Muscle layer of duodenum (tissue), 2 donors: ENCODE measurements at regions not wholly inside any gene's neighbourhood (a gene's known extent, or its start where the extent isn't known, plus 50 kb on each side); places are given as distances from the start of the nearest gene placed in this dataset.

ENCODE experiments used
- H3K27ac ChIP-seq: one replicate; pipeline ENCODE4 v1.7.0; 2013; ENCODE audit warnings: mild to moderate bottlenecking, low read length
- H3K27me3 ChIP-seq: one replicate; pipeline ENCODE4 v1.7.0; 2013; ENCODE audit warnings: low read depth, mild to moderate bottlenecking, control low read depth, low read length
- H3K36me3 ChIP-seq, 2 donors: one replicate each; pipeline ENCODE4 v1.7.0; 2013; ENCODE audit warnings: low read length in 2 of 2, control low read depth in 1 of 2, mild to moderate bottlenecking in 1 of 2; ENCODE audit not compliant: insufficient read depth in 2 of 2, control insufficient read depth in 1 of 2
- H3K4me1 ChIP-seq, 2 donors: one replicate each; pipeline ENCODE4 v1.7.0; 2013; ENCODE audit warnings: low read length in 2 of 2, mild to moderate bottlenecking in 2 of 2, control low read depth in 1 of 2, moderate library complexity in 1 of 2; ENCODE audit not compliant: insufficient read depth in 2 of 2, control insufficient read depth in 1 of 2
- H3K4me3 ChIP-seq, 2 donors: one replicate each; pipeline ENCODE4 v1.7.0; 2013; ENCODE audit warnings: low read length in 2 of 2, low read depth in 1 of 2, mild to moderate bottlenecking in 1 of 2
- H3K9me3 ChIP-seq, 2 donors: one replicate each; pipeline ENCODE4 v1.7.0; 2013; ENCODE audit warnings: low read length in 2 of 2, control low read depth in 1 of 2, mild to moderate bottlenecking in 1 of 2; ENCODE audit not compliant: control insufficient read depth in 1 of 2
- donor health status: healthy.

DNA sequence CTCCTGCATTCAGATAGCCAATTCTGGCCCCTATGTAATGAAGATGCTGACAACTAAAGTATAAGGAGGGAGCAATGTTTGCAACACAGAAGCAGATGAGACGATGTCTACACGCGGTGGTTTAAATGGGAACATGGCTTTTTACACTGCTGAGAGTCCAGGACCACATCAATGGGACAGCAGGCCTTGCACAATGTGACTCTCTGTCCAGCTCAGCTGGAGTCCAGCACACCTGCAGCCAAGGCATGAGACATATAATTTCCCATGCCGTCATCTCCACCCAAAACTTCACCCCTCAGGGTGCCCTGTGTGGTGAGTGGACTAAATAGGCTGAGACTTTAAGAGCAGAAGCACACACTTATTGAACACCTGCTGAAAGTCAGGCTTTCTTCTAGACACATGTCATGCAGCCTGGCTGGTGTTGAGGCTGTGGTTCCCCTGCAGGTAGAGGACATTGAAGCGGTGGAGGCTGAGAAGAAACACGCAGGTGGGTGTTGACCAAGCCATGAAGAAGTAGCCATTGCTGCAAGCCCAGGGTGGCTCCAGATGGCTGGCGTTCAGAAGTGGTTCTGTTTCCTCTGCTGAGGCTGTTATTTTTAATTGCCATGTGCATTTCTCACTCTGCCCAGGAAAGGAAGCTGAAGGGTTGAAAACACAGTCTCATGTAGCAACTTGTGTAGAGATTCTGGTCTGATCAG is 345.6 kb downstream of the MYCN start:
- no peak overlapping the region for H3K27ac ChIP-seq
- H3K9me3 ChIP-seq, result no peaks in the 10 kb centered on the region
- no peak overlapping the region for H3K4me3 ChIP-seq
- no peaks in the 10 kb centered on the region for H3K27me3 ChIP-seq
- no peaks in the 10 kb centered on the region for H3K4me1 ChIP-seq
- no peaks in the 10 kb centered on the region for H3K36me3 ChIP-seq

DNA sequence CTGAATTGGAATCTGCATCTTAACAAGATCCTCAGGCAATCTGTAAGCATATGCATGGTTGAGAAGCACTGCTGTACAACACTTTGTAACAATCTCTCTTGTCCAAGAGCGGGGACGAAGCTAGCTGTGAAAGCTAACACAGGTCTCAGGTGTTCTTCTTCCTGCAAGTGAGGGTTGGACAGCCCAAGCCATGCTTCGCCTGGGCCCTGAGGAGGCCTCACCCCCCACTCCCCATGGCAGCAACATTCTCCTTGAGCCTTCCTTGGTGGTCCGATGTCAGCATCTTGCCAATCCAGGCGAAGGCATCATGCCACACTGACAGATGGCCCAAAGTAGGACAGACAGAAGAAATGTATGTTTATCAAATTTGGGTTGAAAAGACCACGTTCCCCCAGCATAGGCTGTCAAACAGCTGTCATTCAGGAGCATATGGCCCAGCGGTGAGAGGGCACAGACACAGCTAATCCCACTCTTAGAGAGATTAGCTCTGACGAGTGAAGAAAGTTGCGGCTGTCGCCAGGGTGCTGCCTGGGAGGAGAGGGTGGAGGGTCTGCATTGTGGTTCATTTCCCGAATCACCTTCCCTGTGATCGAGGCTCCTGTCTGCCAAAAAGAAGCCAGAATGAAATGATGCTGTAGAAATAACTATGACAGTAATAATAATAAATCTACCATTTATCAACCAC is 344.7 kb downstream of the MYCN start:
- H3K27me3 ChIP-seq, result no peaks in the 10 kb centered on the region
- H3K9me3 ChIP-seq, result no peaks in the 10 kb centered on the region
- no peak overlapping the region for H3K27ac ChIP-seq
- H3K36me3 ChIP-seq, result no peaks in the 10 kb centered on the region
- no peaks in the 10 kb centered on the region for H3K4me1 ChIP-seq
- no peak overlapping the region for H3K4me3 ChIP-seq

DNA sequence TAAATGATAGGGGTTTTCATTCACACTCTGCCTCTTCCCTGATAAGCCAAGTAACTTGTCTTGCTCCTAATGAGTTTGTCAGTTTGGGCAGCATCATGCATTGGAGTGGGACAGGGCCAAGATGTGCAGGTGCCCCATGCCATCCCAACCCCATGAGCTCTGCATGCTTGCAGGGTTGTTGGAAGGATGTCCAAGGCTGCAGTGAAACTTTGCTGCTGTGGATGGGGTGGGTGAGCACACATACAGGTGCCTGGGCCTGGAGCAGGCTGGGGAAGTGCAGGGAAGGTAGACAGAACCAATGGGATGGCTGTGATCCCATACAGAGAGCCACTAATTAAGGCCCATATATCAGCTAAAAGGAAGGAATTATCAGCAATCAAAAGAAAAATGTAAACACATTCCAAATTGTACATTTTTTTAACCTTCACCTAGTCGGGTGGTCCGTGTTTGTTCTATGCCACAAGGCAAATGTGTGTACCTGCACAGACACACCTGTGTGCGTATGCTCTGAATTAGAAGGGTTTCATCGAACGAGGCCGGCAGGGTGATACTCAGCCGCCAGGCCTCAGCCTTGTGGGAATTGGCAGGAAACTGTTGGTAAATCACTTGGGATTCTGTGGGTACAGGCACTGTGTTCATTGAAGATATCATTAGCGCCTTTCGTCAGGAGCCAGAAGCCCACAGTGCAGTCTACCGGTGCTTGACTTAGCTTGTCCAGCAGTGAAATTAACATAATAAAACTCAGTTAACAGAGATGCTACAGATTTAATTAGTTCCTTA is 342.9 kb downstream of the MYCN start:
- no peaks in the 10 kb centered on the region for H3K27me3 ChIP-seq
- H3K27ac ChIP-seq, result no peak overlapping the region
- H3K4me3 ChIP-seq, result no peak overlapping the region
- no peaks in the 10 kb centered on the region for H3K9me3 ChIP-seq
- H3K4me1 ChIP-seq, result no peaks in the 10 kb centered on the region
- H3K36me3 ChIP-seq, result no peaks in the 10 kb centered on the region

DNA sequence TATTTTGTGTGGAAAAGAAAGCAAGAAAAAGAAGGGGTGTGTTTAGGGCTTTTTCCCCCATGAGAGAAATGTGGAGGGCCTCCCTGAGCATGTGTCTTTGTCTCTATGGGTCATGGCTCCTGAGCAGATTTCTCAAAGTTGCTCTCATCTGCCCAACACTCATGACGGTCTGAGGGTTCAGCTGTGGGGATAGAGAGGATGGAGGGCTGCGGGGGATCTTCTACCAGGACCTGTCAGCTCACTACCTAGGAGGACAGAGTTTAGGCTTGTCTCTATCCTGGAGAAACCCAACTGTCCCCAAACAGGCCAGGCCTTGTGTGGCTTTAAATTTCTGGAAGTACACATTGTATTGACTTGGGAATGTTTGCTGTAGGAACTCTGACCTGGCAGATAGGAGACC is 342.2 kb downstream of the MYCN start:
- H3K27me3 ChIP-seq, result no peaks in the 10 kb centered on the region

DNA sequence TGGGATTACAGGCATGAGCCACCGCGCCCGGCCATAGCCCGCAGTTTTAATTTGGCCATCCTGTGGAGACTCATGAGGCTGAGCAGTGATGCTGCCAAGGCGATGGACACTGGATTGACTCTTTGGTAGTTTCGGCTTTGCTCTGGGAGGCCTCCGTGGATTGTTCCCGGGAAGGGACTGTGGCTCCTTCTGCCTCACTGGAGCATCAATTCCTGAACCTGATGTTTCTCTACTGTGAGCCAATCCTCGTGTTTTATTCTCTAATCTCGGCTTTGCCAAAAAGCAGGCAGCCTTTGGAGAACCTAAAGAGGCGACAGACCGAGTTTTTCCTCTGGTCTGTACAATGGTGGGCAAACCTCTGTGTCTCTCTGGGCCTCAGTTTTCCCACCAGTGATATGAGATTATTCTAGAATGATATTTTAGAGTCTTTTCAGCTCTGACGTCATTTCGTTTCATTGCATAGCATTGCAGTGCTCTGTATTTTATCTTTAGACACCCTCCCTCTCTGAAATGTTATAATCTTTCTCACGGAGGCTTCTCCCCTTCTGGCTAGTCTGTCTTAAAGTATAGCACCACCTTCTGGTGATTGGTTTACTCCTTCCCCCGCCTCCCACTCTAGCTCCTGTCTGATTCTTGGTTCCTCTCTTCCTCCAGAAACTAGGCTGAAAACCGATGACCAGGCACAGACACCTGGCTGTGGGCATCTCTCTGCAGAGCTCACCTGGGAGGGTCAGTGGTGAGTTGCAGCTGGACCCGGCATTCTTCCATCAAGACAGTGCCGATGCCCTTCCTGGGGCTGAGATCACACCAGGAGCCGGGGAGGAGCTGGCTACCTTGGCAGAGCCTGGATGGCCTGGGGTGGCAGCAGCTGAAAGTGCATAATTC is 341.3 kb downstream of the MYCN start:
- no peak overlapping the region for H3K4me3 ChIP-seq
- H3K27me3 ChIP-seq, result no peaks in the 10 kb centered on the region
- no peaks in the 10 kb centered on the region for H3K4me1 ChIP-seq
- no peaks in the 10 kb centered on the region for H3K9me3 ChIP-seq
- H3K27ac ChIP-seq, result no peak overlapping the region
- no peaks in the 10 kb centered on the region for H3K36me3 ChIP-seq

More for the DNA sequence above, 342.2 kb downstream of the MYCN start:
- Histone ChIP-seq H3K4me1 (no peaks in the 10 kb centered on the region), H3K4me3 (no peak overlapping the region), H3K27ac (no peak overlapping the region), H3K9me3 (no peaks in the 10 kb centered on the region), H3K36me3 (no peaks in the 10 kb centered on the region)

DNA sequence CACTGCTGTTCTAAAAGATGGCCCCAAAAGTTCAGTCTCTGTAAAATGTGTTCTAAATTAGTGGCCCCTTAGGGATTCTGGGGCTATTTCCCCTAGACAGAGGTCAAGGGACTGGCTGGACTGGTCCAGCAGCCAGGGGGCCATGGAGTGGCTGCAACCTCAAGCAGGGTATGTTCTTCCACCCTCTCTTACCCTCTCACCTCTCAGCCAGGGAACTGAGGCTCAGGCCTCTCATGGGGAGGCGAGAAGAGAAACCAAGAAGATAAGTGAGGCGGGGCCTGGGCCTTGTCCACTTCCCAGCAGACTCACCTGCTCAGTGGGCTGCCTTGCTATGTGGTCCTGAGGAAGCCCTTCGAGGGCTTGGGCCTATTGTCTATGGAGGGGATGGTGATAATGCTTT is 339.7 kb downstream of the MYCN start:
- H3K27ac ChIP-seq, result no peak overlapping the region
- H3K9me3 ChIP-seq, result no peaks in the 10 kb centered on the region
- H3K27me3 ChIP-seq, result no peaks in the 10 kb centered on the region
- H3K36me3 ChIP-seq, result no peaks in the 10 kb centered on the region
- no peak overlapping the region for H3K4me3 ChIP-seq
- H3K4me1 ChIP-seq, result no peaks in the 10 kb centered on the region

DNA sequence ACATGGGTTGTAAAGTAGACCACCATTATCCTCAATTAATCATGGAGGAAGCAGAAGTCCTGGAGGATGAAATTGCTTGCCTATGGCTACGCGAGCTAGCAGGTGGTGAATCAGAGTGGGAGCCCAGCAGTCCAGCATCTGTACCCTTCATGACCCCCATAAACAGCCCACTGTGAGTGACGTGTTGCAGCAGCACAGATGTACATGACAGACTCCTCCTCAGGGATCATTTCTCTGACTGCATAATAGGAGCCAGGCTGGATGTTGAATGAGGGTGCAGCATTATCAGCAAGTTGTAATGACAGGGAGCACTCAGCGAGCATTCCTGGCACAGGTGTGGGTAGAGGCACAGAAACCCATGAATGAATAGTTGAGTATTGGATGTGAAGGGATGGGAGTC is 339.3 kb downstream of the MYCN start:
- H3K9me3 ChIP-seq, result no peaks in the 10 kb centered on the region
- H3K4me1 ChIP-seq, result no peaks in the 10 kb centered on the region
- H3K36me3 ChIP-seq, result no peaks in the 10 kb centered on the region
- H3K4me3 ChIP-seq, result no peak overlapping the region
- H3K27me3 ChIP-seq, result no peaks in the 10 kb centered on the region
- no peak overlapping the region for H3K27ac ChIP-seq

DNA sequence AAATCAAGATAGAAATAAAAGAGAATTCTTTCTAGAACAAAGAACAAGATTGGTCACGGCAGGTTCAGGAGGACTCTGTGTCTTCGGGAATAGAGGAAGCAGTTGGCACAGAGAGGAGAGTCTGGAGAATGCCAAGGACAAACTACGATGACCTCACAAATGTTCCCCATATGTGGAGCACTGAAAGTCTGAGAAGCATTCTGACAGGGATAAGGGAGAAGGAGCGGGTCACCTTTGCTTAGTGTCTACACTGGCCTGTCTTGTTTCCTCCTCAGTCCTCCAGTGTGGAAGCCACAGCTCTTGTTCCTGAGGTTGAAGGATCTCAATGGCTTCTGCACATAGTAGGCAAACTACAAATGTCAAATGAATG is 338.8 kb downstream of the MYCN start:
- Histone ChIP-seq H3K27me3 (no peaks in the 10 kb centered on the region), H3K4me3 (no peak overlapping the region), H3K4me1 (no peaks in the 10 kb centered on the region), H3K36me3 (no peaks in the 10 kb centered on the region), H3K9me3 (no peaks in the 10 kb centered on the region), H3K27ac (no peak overlapping the region)

DNA sequence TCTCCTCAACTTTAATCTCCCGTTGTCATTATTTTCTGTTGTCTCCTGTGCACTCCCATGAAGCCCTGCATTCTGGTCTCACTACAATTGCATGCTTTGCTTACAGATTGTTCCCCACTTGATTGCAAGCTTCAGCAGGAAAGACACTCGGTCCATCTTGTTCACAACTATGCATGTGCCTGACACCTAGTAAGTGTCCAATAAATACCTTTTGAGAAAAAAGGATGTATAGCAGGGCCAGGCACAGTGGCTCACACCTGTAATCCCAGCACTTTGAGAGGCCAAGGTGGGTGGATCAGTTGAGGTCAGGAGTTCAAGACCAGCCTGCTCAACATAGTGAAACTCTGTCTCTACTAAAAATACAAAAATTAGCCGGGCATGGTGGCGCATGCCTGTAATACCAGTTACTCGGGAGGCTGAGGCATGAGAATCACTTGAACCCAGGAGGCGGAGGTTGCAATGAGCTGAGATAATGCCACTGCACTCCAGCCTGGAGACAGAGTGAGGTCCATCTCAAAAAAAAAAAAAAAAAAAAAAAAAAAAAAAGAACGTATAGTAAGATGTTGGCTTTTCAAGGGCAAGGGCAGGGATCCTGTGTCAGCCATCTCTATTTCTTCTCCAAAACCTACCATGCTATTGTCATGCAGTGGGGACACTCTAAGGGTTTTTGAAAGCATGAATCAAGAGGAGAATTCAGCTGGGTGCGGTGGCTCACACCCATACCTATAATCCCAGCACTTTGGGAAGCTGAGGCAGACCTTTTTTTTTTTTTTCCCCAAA is 338.3 kb downstream of the MYCN start:
- Histone ChIP-seq H3K27me3 (no peaks in the 10 kb centered on the region), H3K4me1 (no peaks in the 10 kb centered on the region), H3K36me3 (no peaks in the 10 kb centered on the region), H3K4me3 (no peak overlapping the region), H3K27ac (no peak overlapping the region), H3K9me3 (no peaks in the 10 kb centered on the region)

DNA sequence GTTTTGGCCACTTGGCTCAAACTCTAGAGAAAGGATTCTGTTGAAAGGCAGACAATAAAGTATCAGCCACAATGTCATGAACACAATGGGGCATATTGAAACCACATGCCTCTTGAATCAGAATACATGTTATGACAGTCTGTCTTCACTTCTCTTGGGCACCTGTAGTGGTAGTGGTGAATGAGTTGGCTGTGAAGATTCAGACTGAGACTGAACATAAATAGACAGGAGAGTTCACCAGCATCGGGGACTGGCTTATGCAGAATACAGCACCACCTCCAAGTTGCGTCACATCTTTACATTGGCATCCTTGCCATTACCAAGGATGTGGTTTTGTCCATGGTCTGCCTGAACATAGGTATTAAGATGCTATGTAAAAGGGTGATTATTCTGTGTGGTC is 336.8 kb downstream of the MYCN start:
- H3K36me3 ChIP-seq, result no peaks in the 10 kb centered on the region
- no peak overlapping the region for H3K4me3 ChIP-seq
- H3K4me1 ChIP-seq, result no peaks in the 10 kb centered on the region
- H3K9me3 ChIP-seq, result no peaks in the 10 kb centered on the region
- no peaks in the 10 kb centered on the region for H3K27me3 ChIP-seq
- no peak overlapping the region for H3K27ac ChIP-seq
